GM12878 (cell line): ENCODE measurements at regions not wholly inside any gene's neighbourhood (a gene's known extent, or its start where the extent isn't known, plus 50 kb on each side); places are given as distances from the start of the nearest gene placed in this dataset.

Experiments used
- ATAC-seq: fragments of 200-7000 bp; cut with Tn5 transposase; 3 replicates; pipeline ENCODE4 v1.9.1; 2020; ENCODE audit warnings: mild to moderate bottlenecking, moderate library complexity
- BruUV-seq: library from RNA; stranded (reverse); fragments of 400-500 nt; replicated peaks from 2 replicates; lab custom pipeline; 2021; lab: Mats Ljungman, UMichigan
- CTCF ChIA-PET: fragments of 300-600 bp; sonication (Branson Sonifier 250); formaldehyde crosslinking; extraction: SDS; loops from one replicate; lab custom pipeline; 2021; ENCODE audit warnings: inconsistent platforms; lab: Yijun Ruan, JAX
- POLR2A ChIA-PET: fragments of 350-600 bp; formaldehyde crosslinking; extraction: SDS; loops from one replicate; lab custom pipeline; 2021; ENCODE audit warnings: inconsistent platforms; lab: Charles Lee
- RAD21 ChIA-PET: fragments of 300-600 bp; sonication (Branson Sonifier 250); formaldehyde crosslinking; loops from one replicate; lab custom pipeline; 2023; ENCODE audit warnings: antibody characterized with exemption; ENCODE audit not compliant: unreplicated experiment; lab: Charles Lee
- SMC1A ChIA-PET: fragments of 300-600 bp; sonication (Branson Sonifier 250); formaldehyde crosslinking; loops from one replicate; lab custom pipeline; 2023; ENCODE audit not compliant: unreplicated experiment, uncharacterized antibody; lab: Charles Lee
- DNase-seq: peaks from one replicate; pipeline ENCODE4 v3.0.0-alpha.2; 2011; ENCODE audit warnings: low read depth, low spot score
- FAIRE-seq: peaks from 3 replicates; lab custom pipeline; 2011; peaks lifted over from hg19 to GRCh38; lab: Jason Lieb, UNC
- H2AFZ ChIP-seq: 2 replicates; pipeline ENCODE4 v1.6.0; 2011; ENCODE audit warnings: low read depth, low read length, control low read depth; ENCODE audit not compliant: control insufficient read depth
- H3K27ac ChIP-seq: 2 replicates; pipeline ENCODE4 v1.5.1; 2011; ENCODE audit warnings: control low read depth; ENCODE audit not compliant: control insufficient read depth, insufficient read depth
- H3K27me3 ChIP-seq, 2 experiments: replicated peaks in 1 of 2; 2 replicates each; pipeline versions ENCODE4 v1.6.0 to v1.6.1; 2011; ENCODE audit warnings: low read length in 1 of 2; ENCODE audit not compliant: control insufficient read depth in 2 of 2, insufficient read depth in 2 of 2
- H3K36me3 ChIP-seq, 2 experiments: 2 replicates each; pipeline ENCODE4 v1.5.1; 2011; ENCODE audit warnings: low read length in 1 of 2; ENCODE audit not compliant: control insufficient read depth in 2 of 2, insufficient read depth in 2 of 2
- H3K4me1 ChIP-seq: 2 replicates; pipeline ENCODE4 v1.6.1; 2011; ENCODE audit warnings: mild to moderate bottlenecking, low read length, moderate library complexity, mixed read lengths; ENCODE audit not compliant: control insufficient read depth, insufficient read depth
- H3K4me2 ChIP-seq: 2 replicates; pipeline ENCODE4 v1.6.0; 2011; ENCODE audit warnings: control low read depth; ENCODE audit not compliant: control insufficient read depth, insufficient read depth
- H3K4me3 ChIP-seq: fragments of 200-600 bp; sonication (generic); 2 replicates; pipeline ENCODE4 v1.5.1; 2016
- H3K79me2 ChIP-seq: 2 replicates; pipeline ENCODE4 v1.6.0; 2011; ENCODE audit warnings: low read length; ENCODE audit not compliant: control insufficient read depth, insufficient read depth
- H3K9ac ChIP-seq: 2 replicates; pipeline ENCODE4 v1.8.0; 2011; ENCODE audit warnings: low read length, control low read depth, mixed read lengths; ENCODE audit not compliant: control insufficient read depth, insufficient read depth
- H3K9me3 ChIP-seq: replicated peaks from 3 replicates; pipeline ENCODE4 v1.5.1; 2011; ENCODE audit warnings: mild to moderate bottlenecking, low read length; ENCODE audit not compliant: control insufficient read depth, insufficient read depth
- H4K20me1 ChIP-seq: 2 replicates; pipeline ENCODE4 v1.6.0; 2011; ENCODE audit not compliant: control insufficient read depth, insufficient read depth
- BACH1 ChIP-seq: fragments of 450-650 bp; IDR thresholded peaks from 2 replicates; pipeline ENCODE4 v1.6.1; 2017; ENCODE audit warnings: mild to moderate bottlenecking, borderline replicate concordance
- CHD1 ChIP-seq: IDR thresholded peaks from 2 replicates; pipeline ENCODE4 v1.6.1; 2012; ENCODE audit warnings: low read depth, low read length, improper control_type of control experiment
- DPF2 ChIP-seq: fragments of 450-650 bp; IDR thresholded peaks from 2 replicates; pipeline ENCODE4 v1.6.1; 2017; ENCODE audit warnings: mild to moderate bottlenecking
- EED ChIP-seq: sonication (generic); IDR thresholded peaks from 2 replicates; pipeline ENCODE4 v1.6.1; 2016; ENCODE audit warnings: antibody characterized with exemption, low read depth
- ETV6 ChIP-seq, 2 experiments: fragments of 450-650 bp in 1 of 2; IDR thresholded peaks in 1 of 2; conservative IDR thresholded peaks in 1 of 2; 2 replicates each; pipeline ENCODE4 v1.6.1; 2014; ENCODE audit warnings: antibody characterized with exemption in 1 of 2, borderline replicate concordance in 1 of 2, low read depth in 1 of 2, mild to moderate bottlenecking in 1 of 2, moderate library complexity in 1 of 2
- EZH2 ChIP-seq: IDR thresholded peaks from 2 replicates; pipeline ENCODE4 v1.6.1; 2012; ENCODE audit warnings: low read depth, mild to moderate bottlenecking, control low read depth, inconsistent platforms, low read length, borderline replicate concordance; ENCODE audit not compliant: control insufficient read depth
- FOXK2 ChIP-seq: fragments of 450-650 bp; IDR thresholded peaks from 2 replicates; pipeline ENCODE4 v1.6.1; 2017; ENCODE audit warnings: mild to moderate bottlenecking, moderate library complexity
- RFX5 ChIP-seq: IDR thresholded peaks from 2 replicates; pipeline ENCODE4 v1.6.1; 2011; ENCODE audit warnings: low read depth, low read length, improper control_type of control experiment
- SMC3 ChIP-seq: IDR thresholded peaks from 2 replicates; pipeline ENCODE4 v1.6.1; 2011; ENCODE audit warnings: low read length, improper control_type of control experiment, borderline replicate concordance
- ZBTB40 ChIP-seq: fragments of 450-650 bp; IDR thresholded peaks from 2 replicates; pipeline ENCODE4 v1.6.1; 2016; ENCODE audit warnings: mild to moderate bottlenecking, moderate library complexity, borderline replicate concordance
- ZNF384 ChIP-seq: IDR thresholded peaks from 2 replicates; pipeline ENCODE4 v1.6.1; 2012; ENCODE audit warnings: low read depth, mild to moderate bottlenecking, low read length, improper control_type of control experiment, borderline replicate concordance
- ZSCAN29 ChIP-seq: fragments of 450-650 bp; IDR thresholded peaks from 2 replicates; pipeline ENCODE4 v1.6.1; 2017; ENCODE audit warnings: mild to moderate bottlenecking, moderate library complexity
- in situ Hi-C: fragments of 300-500 bp; cut with MboI; formaldehyde crosslinking; loops from 9 replicates; pipeline ENCODE4 v1.14.3; 2018; ENCODE audit warnings: mixed read lengths
- intact Hi-C: fragments of 100-400 bp; cut with micrococcal nuclease; formaldehyde crosslinking; loops from one replicate; pipeline ENCODE4 v1.14.2; 2022; ENCODE audit not compliant: unreplicated experiment
- TF ChIP-seq, protein P1 (sequence below): fragments of 450-650 bp; IDR thresholded peaks from 2 replicates; pipeline ENCODE4 v1.6.1; 2017; ENCODE audit warnings: mild to moderate bottlenecking

DNA sequence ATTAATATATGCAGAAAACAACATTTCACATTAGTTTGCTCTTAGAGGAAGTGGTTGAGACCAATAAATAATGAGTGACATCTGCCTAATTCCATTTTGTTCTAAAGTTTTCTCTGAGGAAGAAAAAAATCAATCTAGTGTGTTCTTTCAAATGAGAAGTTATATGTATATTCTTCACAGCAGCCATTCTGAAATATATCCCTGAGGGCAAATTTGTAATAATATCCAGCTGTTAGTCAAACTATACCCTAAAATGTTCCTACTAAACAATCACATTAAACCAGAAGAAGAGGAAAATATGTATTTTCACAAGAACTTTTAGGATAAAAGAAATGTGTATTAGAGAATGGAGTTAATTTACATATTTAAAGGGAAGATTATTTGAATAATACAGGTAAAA is 375.1 kb upstream of the CDH19 start:
- BruUV-seq, result no TSS peak
- no peaks in the 10 kb centered on the region for H3K4me1 ChIP-seq
- no peak overlapping the region for H3K4me2 ChIP-seq
- H4K20me1 ChIP-seq, result no peaks in the 10 kb centered on the region
- ATAC-seq, result no peak
- ChIA-PET RAD21 (no interaction called here), SMC1A (no interaction called here), POLR2A (no interaction called here), CTCF (no interaction called here)
- H3K9me3 ChIP-seq, result no peaks in the 10 kb centered on the region
- H3K36me3 ChIP-seq, result no peaks in the 10 kb centered on the region
- no peak overlapping the region for H3K9ac ChIP-seq
- DNase-seq, result no peak
- no peaks in the 10 kb centered on the region for H3K27me3 ChIP-seq
- no peaks in the 10 kb centered on the region for H3K79me2 ChIP-seq
- H2AFZ ChIP-seq, result no peak overlapping the region
- in situ Hi-C loops (no loop called here), intact Hi-C loops (no loop called here)
- no peak overlapping the region for H3K4me3 ChIP-seq
- no peak for FAIRE-seq
- no peak for TF ChIP-seq ZBTB40
- no peak for TF ChIP-seq CHD1
- no peak for TF ChIP-seq FOXK2
- TF ChIP-seq RFX5, result no peak
- TF ChIP-seq, protein P1, sequence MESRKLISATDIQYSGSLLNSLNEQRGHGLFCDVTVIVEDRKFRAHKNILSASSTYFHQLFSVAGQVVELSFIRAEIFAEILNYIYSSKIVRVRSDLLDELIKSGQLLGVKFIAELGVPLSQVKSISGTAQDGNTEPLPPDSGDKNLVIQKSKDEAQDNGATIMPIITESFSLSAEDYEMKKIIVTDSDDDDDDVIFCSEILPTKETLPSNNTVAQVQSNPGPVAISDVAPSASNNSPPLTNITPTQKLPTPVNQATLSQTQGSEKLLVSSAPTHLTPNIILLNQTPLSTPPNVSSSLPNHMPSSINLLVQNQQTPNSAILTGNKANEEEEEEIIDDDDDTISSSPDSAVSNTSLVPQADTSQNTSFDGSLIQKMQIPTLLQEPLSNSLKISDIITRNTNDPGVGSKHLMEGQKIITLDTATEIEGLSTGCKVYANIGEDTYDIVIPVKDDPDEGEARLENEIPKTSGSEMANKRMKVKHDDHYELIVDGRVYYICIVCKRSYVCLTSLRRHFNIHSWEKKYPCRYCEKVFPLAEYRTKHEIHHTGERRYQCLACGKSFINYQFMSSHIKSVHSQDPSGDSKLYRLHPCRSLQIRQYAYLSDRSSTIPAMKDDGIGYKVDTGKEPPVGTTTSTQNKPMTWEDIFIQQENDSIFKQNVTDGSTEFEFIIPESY, result no peak
- TF ChIP-seq EZH2, result no peak
- no peak for TF ChIP-seq DPF2
- no peak for TF ChIP-seq EED
- no peak for TF ChIP-seq ZNF384
- TF ChIP-seq ETV6 (conservative IDR thresholded peaks at IDR 0.05 in 1 of 2, IDR thresholded peaks at IDR 0.05 in 1 of 2; ENCODE audit: borderline replicate concordance in 1 of 2, low read depth in 1 of 2), result no peak
- no peak for TF ChIP-seq ZSCAN29
- no peak for TF ChIP-seq SMC3
- TF ChIP-seq BACH1, result no peak
- H3K27ac ChIP-seq, result no peak overlapping the region
